ENCODE measurements at regions not wholly inside any gene's neighbourhood (a gene's known extent, or its start where the extent isn't known, plus 50 kb on each side); places are given as distances from the start of the nearest gene placed in this dataset.

GRCh38 chr6:150739711-150740349 is 125.7 kb upstream of the MTHFD1L start:
- no peak for TF ChIP-seq CTCF (IDR thresholded peaks at IDR 0.05)
- TF ChIP-seq POLR2A (IDR thresholded peaks at IDR 0.05) = no peak
- TF ChIP-seq POLR2AphosphoS5 (IDR thresholded peaks at IDR 0.05) = no peak
